SK-N-SH treated with all-trans-retinoic acid at 6 μM for 48 hours (cell line): ENCODE measurements at regions not wholly inside any gene's neighbourhood (a gene's known extent, or its start where the extent isn't known, plus 50 kb on each side); places are given as distances from the start of the nearest gene placed in this dataset.

ENCODE experiments used
- ATAC-seq: fragments of 200-7000 bp; cut with Tn5 transposase; 3 replicates; pipeline ENCODE4 v1.9.1; 2020; ENCODE audit warnings: mild to moderate bottlenecking, moderate library complexity
- CSDC2 ChIP-seq: fragments of 250-450 bp; sonication (Bioruptor Pico); IDR thresholded peaks from 2 replicates; pipeline ENCODE4 v1.5.0; 2020; ENCODE audit warnings: mild to moderate bottlenecking, moderate library complexity
- ISL1 ChIP-seq: fragments of 250-450 bp; sonication (Bioruptor Pico); IDR thresholded peaks from 2 replicates; pipeline ENCODE4 v2.1.2; 2022; ENCODE audit warnings: mild to moderate bottlenecking, moderate library complexity
- PPARA ChIP-seq: fragments of 250-450 bp; sonication (Bioruptor Pico); IDR thresholded peaks from 2 replicates; pipeline ENCODE4 v1.5.0; 2020; ENCODE audit warnings: mild to moderate bottlenecking, borderline replicate concordance
- RARB ChIP-seq: fragments of 250-450 bp; sonication (Bioruptor Pico); IDR thresholded peaks from 2 replicates; pipeline ENCODE4 v1.8.0; 2021; ENCODE audit warnings: mild to moderate bottlenecking, moderate library complexity
- SNAI2 ChIP-seq: fragments of 250-450 bp; sonication (Bioruptor Pico); IDR thresholded peaks from 2 replicates; pipeline ENCODE4 v1.5.0; 2020; ENCODE audit warnings: mild to moderate bottlenecking, moderate library complexity
- TCF4 ChIP-seq: fragments of 250-450 bp; sonication (Bioruptor Pico); IDR thresholded peaks from 2 replicates; pipeline ENCODE4 v1.8.0; 2021; ENCODE audit warnings: mild to moderate bottlenecking, moderate library complexity, borderline replicate concordance
- TOX ChIP-seq: fragments of 250-450 bp; sonication (Bioruptor Pico); IDR thresholded peaks from 2 replicates; pipeline ENCODE4 v1.8.0; 2021; ENCODE audit warnings: mild to moderate bottlenecking, moderate library complexity, borderline replicate concordance
- ZFP3 ChIP-seq: fragments of 250-450 bp; sonication (Bioruptor Pico); IDR thresholded peaks from 2 replicates; pipeline ENCODE4 v1.5.0; 2020; ENCODE audit warnings: mild to moderate bottlenecking, moderate library complexity
- ZFP30 ChIP-seq: fragments of 450-650 bp; formaldehyde crosslinking; IDR thresholded peaks from 2 replicates; pipeline ENCODE4 v1.5.0; 2022; ENCODE audit warnings: mild to moderate bottlenecking, moderate library complexity
- ZNF565 ChIP-seq: fragments of 450-650 bp; formaldehyde crosslinking; conservative IDR thresholded peaks from 2 replicates; pipeline ENCODE4 v1.5.0; 2020; ENCODE audit warnings: low read depth, mild to moderate bottlenecking, moderate library complexity
- ZNF8 ChIP-seq: fragments of 450-650 bp; formaldehyde crosslinking; IDR thresholded peaks from 2 replicates; pipeline ENCODE4 v1.5.0; 2020; ENCODE audit warnings: mild to moderate bottlenecking, moderate library complexity
- TF ChIP-seq, protein P1 (sequence below): fragments of 250-450 bp; sonication (Bioruptor Pico); IDR thresholded peaks from 2 replicates; pipeline ENCODE4 v1.5.0; 2020; ENCODE audit warnings: mild to moderate bottlenecking, moderate library complexity
- TF ChIP-seq, protein P2 (sequence below): fragments of 250-450 bp; sonication (Bioruptor Pico); IDR thresholded peaks from 2 replicates; pipeline ENCODE4 v1.5.1; 2021; ENCODE audit warnings: mild to moderate bottlenecking, moderate library complexity
- TF ChIP-seq, protein P3 (sequence below): fragments of 250-450 bp; sonication (Bioruptor Pico); IDR thresholded peaks from 2 replicates; pipeline ENCODE4 v1.8.0; 2020; ENCODE audit warnings: mild to moderate bottlenecking, moderate library complexity, borderline replicate concordance
- TF ChIP-seq, protein P4 (sequence below): fragments of 250-450 bp; sonication (Bioruptor Pico); IDR thresholded peaks from 2 replicates; pipeline ENCODE4 v1.8.0; 2021; ENCODE audit warnings: low read depth, mild to moderate bottlenecking, moderate library complexity, borderline replicate concordance

GRCh38 chr2:71744781-71745180 is 291.4 kb downstream of the DYSF start:
- TF ChIP-seq ZNF565 (CRISPR knock-in tag), result no peak
- TF ChIP-seq SNAI2 (CRISPR knock-in tag), result no peak
- TF ChIP-seq, protein P1, sequence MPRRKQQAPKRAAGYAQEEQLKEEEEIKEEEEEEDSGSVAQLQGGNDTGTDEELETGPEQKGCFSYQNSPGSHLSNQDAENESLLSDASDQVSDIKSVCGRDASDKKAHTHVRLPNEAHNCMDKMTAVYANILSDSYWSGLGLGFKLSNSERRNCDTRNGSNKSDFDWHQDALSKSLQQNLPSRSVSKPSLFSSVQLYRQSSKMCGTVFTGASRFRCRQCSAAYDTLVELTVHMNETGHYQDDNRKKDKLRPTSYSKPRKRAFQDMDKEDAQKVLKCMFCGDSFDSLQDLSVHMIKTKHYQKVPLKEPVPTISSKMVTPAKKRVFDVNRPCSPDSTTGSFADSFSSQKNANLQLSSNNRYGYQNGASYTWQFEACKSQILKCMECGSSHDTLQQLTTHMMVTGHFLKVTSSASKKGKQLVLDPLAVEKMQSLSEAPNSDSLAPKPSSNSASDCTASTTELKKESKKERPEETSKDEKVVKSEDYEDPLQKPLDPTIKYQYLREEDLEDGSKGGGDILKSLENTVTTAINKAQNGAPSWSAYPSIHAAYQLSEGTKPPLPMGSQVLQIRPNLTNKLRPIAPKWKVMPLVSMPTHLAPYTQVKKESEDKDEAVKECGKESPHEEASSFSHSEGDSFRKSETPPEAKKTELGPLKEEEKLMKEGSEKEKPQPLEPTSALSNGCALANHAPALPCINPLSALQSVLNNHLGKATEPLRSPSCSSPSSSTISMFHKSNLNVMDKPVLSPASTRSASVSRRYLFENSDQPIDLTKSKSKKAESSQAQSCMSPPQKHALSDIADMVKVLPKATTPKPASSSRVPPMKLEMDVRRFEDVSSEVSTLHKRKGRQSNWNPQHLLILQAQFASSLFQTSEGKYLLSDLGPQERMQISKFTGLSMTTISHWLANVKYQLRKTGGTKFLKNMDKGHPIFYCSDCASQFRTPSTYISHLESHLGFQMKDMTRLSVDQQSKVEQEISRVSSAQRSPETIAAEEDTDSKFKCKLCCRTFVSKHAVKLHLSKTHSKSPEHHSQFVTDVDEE, result no peak
- TF ChIP-seq, protein P2, sequence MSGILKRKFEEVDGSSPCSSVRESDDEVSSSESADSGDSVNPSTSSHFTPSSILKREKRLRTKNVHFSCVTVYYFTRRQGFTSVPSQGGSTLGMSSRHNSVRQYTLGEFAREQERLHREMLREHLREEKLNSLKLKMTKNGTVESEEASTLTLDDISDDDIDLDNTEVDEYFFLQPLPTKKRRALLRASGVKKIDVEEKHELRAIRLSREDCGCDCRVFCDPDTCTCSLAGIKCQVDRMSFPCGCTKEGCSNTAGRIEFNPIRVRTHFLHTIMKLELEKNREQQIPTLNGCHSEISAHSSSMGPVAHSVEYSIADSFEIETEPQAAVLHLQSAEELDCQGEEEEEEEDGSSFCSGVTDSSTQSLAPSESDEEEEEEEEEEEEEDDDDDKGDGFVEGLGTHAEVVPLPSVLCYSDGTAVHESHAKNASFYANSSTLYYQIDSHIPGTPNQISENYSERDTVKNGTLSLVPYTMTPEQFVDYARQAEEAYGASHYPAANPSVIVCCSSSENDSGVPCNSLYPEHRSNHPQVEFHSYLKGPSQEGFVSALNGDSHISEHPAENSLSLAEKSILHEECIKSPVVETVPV, result no peak
- TF ChIP-seq, protein P3, sequence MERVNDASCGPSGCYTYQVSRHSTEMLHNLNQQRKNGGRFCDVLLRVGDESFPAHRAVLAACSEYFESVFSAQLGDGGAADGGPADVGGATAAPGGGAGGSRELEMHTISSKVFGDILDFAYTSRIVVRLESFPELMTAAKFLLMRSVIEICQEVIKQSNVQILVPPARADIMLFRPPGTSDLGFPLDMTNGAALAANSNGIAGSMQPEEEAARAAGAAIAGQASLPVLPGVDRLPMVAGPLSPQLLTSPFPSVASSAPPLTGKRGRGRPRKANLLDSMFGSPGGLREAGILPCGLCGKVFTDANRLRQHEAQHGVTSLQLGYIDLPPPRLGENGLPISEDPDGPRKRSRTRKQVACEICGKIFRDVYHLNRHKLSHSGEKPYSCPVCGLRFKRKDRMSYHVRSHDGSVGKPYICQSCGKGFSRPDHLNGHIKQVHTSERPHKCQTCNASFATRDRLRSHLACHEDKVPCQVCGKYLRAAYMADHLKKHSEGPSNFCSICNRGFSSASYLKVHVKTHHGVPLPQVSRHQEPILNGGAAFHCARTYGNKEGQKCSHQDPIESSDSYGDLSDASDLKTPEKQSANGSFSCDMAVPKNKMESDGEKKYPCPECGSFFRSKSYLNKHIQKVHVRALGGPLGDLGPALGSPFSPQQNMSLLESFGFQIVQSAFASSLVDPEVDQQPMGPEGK (CRISPR knock-in tag), result no peak
- TF ChIP-seq, protein P4, sequence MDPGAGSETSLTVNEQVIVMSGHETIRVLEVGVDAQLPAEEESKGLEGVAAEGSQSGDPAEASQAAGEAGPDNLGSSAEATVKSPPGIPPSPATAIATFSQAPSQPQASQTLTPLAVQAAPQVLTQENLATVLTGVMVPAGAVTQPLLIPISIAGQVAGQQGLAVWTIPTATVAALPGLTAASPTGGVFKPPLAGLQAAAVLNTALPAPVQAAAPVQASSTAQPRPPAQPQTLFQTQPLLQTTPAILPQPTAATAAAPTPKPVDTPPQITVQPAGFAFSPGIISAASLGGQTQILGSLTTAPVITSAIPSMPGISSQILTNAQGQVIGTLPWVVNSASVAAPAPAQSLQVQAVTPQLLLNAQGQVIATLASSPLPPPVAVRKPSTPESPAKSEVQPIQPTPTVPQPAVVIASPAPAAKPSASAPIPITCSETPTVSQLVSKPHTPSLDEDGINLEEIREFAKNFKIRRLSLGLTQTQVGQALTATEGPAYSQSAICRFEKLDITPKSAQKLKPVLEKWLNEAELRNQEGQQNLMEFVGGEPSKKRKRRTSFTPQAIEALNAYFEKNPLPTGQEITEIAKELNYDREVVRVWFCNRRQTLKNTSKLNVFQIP (CRISPR knock-in tag), result no peak
- TF ChIP-seq TOX (CRISPR knock-in tag), result no peak
- no peak for TF ChIP-seq ZNF8 (CRISPR knock-in tag)
- no peak for TF ChIP-seq TCF4 (CRISPR knock-in tag)
- no peak for TF ChIP-seq ZFP30 (CRISPR knock-in tag)
- no peak for TF ChIP-seq RARB
- no peak for TF ChIP-seq ISL1 (CRISPR knock-in tag)
- TF ChIP-seq CSDC2 (CRISPR knock-in tag), result no peak
- no peak for TF ChIP-seq PPARA (CRISPR knock-in tag)
- ATAC-seq, result no peak

- no peak for ATAC-seq
- TF ChIP-seq, protein P4 (CRISPR knock-in tag), result no peak
- TF ChIP-seq ZFP3 (CRISPR knock-in tag), result 0 out of 2 replicates have a peak, but pooled peaks have one; percentile 45
Observed at GRCh38 chr2:71743995-71744675, 290.8 kb downstream of the DYSF start.

- TF ChIP-seq, protein P4 (CRISPR knock-in tag), result no peak
- peak; percentile 70 for TF ChIP-seq ISL1 (CRISPR knock-in tag)
- TF ChIP-seq, protein P3 (CRISPR knock-in tag), result peak; percentile 14; the same call in 1 of the 2 replicates
- TF ChIP-seq CSDC2 (CRISPR knock-in tag), result peak; percentile 83
- peak; percentile 79 for ATAC-seq
Observed at GRCh38 chr2:71742953-71743601, 289.7 kb downstream of the DYSF start.
